ENCODE measurements at regions not wholly inside any gene's neighbourhood (a gene's known extent, or its start where the extent isn't known, plus 50 kb on each side); places are given as distances from the start of the nearest gene placed in this dataset.
"Not testable (repeated sequence)": the region's sequence is repeated elsewhere in the genome, so short reads cannot be mapped to it uniquely, and the experiment has no call there.

DNA sequence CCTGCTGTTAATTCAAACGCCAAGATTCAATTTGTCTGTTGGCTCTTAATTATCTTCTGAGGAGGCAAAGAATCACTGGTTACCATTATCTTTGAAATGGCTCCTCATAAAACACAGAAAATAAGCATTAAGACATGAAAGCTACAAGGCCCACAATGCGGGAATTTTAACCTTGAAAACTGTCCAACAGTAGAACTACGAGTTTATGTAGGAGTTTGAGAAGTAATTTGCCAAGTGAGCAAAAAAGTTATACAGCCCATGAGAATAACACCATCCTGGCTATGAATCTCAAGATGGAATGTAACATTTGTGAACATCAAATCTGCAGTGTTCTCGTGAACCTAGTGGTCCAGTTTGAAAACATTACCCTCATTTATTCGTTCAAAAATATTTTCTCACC is 172.5 kb downstream of the ALDH1A2 start:
- TF ChIP-seq, protein P1, sequence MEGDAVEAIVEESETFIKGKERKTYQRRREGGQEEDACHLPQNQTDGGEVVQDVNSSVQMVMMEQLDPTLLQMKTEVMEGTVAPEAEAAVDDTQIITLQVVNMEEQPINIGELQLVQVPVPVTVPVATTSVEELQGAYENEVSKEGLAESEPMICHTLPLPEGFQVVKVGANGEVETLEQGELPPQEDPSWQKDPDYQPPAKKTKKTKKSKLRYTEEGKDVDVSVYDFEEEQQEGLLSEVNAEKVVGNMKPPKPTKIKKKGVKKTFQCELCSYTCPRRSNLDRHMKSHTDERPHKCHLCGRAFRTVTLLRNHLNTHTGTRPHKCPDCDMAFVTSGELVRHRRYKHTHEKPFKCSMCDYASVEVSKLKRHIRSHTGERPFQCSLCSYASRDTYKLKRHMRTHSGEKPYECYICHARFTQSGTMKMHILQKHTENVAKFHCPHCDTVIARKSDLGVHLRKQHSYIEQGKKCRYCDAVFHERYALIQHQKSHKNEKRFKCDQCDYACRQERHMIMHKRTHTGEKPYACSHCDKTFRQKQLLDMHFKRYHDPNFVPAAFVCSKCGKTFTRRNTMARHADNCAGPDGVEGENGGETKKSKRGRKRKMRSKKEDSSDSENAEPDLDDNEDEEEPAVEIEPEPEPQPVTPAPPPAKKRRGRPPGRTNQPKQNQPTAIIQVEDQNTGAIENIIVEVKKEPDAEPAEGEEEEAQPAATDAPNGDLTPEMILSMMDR (IDR thresholded peaks at IDR 0.05; ENCODE audit: low read depth, low read length, missing control alignments), result no peak
- H3K4me3 ChIP-seq (replicated peaks; ENCODE audit: low read depth, low read length), result no peak overlapping the region
- DNase-seq (ENCODE audit: extremely low read depth, low read depth), result no peak

DNA sequence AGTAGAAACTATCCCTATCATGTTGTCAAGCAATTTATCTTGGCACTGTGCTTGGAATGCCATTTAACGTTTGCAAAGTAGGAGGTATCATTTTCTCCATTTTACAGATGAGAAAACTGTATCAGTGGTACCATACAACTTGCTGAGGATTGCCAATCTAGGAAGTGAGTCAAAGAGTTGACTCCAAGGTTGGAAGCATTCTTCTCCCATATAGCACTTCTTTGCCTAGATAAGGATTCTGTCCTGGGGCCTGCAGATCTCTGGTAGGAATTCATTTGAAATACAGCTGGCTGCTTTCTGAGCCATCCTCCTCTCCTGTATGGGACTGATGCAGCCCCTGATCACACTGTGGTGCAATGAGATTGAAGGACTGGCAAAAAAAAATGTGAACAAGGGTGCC is 170.2 kb downstream of the ALDH1A2 start:
- DNase-seq (ENCODE audit: extremely low read depth, low read depth), result no peak
- H3K4me3 ChIP-seq (replicated peaks; ENCODE audit: low read depth, low read length), result no peak overlapping the region
- TF ChIP-seq, protein P1 (IDR thresholded peaks at IDR 0.05; ENCODE audit: low read depth, low read length, missing control alignments), result no peak

DNA sequence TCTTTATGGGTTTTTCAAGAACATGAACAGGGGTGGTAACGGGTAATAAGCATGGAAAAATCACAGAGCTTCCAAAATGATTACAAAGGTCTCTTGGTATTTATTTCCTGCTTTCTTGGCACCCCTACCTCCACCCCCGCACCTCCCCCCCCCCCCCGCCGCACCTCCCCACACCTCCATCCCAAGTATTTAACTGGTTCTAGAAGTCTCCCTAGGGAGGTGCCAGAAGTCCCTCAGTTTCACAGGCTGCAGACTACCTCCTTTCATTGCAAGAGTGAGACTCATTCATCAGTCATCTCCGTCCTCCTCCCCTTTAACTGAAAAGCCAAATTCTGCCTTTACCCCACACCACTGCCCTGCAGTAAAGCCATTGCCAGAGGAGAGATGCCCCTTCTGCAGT is 169.4 kb downstream of the ALDH1A2 start:
- TF ChIP-seq, protein P1 (IDR thresholded peaks at IDR 0.05; ENCODE audit: low read depth, low read length, missing control alignments), result no peak

DNA sequence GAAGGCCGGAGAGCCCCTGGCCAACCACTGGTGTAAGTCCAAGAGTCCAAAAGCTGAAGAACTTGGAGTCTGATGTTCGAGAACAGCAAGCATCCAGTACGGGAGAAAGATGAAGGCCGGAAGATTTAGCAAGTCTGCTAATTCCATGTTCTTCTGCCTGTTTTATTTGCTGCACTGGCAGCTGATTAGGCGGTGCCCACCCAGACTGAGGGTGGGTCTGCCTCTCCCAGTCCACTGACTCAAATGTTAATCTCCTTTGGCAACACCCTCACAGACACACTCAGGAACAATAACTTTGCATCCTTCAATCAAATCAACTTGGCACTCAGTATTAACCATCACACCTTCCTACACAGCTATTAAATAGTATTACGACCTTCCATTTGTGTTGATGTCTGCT is 168.6 kb downstream of the ALDH1A2 start:
- not testable (repeated sequence) for H3K4me3 ChIP-seq (replicated peaks; ENCODE audit: low read depth, low read length)

More for the DNA sequence above, 169.4 kb downstream of the ALDH1A2 start:
- DNase-seq (ENCODE audit: extremely low read depth, low read depth), result no peak
- no peak overlapping the region for H3K4me3 ChIP-seq (replicated peaks; ENCODE audit: low read depth, low read length)

DNA sequence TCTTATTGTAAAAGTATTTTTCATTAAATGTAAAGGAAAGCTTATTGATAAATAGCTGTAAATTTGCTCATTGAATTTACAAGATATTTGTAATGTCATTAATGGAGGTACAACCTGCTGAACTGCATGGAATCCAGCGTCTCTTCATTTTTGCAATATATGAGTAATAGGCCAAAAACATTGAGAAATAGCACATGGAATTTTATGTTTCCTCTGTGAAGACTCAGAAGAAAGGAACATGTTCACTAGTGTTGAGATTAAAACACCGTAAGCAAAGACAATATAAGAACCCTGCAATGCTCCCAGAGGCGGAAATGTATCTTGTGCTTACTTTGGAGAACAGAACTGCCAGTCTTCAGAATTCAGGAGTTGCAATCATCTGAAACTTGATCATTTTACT is 167.6 kb downstream of the ALDH1A2 start:
- TF ChIP-seq, protein P1 (IDR thresholded peaks at IDR 0.05; ENCODE audit: low read depth, low read length, missing control alignments), result no peak
- no peak for DNase-seq (ENCODE audit: extremely low read depth, low read depth)
- no peak overlapping the region for H3K4me3 ChIP-seq (replicated peaks; ENCODE audit: low read depth, low read length)

More for the DNA sequence above, 168.6 kb downstream of the ALDH1A2 start:
- DNase-seq (ENCODE audit: extremely low read depth, low read depth), result not testable (repeated sequence)

DNA sequence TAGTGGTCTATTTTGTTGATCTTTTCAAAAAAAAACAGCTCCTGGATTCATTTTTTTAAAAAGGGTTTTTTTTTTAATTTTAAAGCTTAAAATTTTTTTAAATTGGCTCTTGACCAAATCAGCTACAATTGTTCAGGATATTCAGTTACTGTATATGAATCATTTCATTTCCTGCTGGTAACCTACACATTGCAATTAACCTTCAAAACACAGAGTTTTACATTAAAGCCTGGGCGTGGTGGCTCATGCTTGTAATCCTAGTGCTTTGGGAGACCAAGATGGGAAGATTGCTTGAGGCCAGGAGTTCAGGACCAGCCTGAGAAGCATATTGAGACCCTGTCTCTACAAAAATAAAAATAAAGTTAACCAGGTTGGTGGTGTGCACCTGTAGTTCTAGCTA is 163.4 kb downstream of the ALDH1A2 start:
- DNase-seq (ENCODE audit: extremely low read depth, low read depth), result no peak
- TF ChIP-seq, protein P1 (IDR thresholded peaks at IDR 0.05; ENCODE audit: low read depth, low read length, missing control alignments), result no peak
- H3K4me3 ChIP-seq (replicated peaks; ENCODE audit: low read depth, low read length), result no peak overlapping the region
